ENCODE measurements at regions not wholly inside any gene's neighbourhood (a gene's known extent, or its start where the extent isn't known, plus 50 kb on each side); places are given as distances from the start of the nearest gene placed in this dataset.

DNA sequence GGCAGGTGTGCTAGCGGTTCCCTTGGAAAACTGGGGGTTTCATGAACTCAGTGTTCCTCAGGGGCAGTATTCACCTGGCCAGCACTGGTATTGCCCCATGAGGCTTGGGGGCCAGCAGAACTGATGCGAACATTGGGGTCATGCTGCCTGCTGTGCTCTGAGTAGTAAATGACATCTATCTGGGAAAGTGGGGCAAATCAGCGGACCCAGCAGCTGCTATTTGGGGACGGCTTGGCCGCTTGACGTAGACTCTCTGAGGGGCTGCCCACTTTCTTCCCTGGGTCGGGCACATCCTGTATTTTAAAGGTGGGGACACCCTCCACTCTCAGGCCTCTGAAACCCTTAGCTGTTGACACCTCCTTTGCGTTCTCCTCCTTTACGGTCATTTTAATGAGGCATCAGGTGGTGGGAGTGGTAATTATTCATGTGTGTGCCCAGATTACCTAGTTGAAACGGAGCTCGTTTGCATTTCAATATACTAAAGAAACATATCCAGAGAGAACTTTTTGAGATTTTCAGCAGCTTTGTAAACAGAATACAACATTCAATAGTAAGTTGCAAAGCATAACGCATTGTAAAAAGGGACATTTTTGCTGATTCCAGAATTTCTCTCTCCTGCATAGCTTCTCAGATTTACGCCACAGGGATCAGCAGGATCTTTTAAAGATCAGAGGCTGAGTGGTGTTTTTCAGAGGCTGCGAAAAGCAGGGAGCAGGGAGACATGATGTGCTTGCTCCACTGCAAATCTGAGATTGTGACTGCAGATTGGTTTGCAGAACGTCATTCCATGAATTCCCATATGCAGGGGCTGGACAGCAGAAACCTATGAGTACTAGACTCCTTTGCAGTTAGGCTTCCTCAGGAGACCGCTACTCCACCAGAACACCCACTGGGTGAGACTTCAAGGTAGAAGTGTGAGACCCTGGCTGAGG is 56.8 kb upstream of the ZFR start:
- H3K79me2 ChIP-seq (ENCODE audit: insufficient read depth): no peaks in the 10 kb centered on the region
- H3K27me3 ChIP-seq (ENCODE audit: insufficient read depth): no peaks in the 10 kb centered on the region

DNA sequence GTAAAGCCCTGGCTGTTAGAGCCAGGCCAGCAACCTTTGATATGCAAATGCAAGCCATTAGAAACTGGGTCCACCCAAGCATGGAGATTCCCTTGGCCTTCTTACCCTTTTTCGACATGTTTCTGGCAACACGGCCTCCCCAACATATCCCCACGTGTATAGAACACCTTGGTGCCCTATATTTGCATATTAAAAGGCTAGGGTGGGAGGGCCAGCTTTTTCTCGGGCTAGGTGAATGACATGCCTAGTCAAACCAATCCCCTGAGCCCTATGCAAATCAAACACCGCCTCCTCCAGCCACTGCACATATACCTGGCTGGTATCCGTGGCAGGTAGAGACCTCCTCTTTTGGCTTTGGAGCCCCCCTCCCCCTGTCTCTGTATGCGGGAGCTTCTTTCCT is 55.6 kb upstream of the ZFR start:
- Histone ChIP-seq H4K20me1 (ENCODE audit: insufficient read depth) (no peaks in the 10 kb centered on the region), H3F3A (replicated peaks; ENCODE audit: insufficient read depth) (peaks cover 9% of the 10 kb centered on the region), H2AFZ (ENCODE audit: low read depth) (no peak overlapping the region), H3K9ac (no peak overlapping the region), H3K4me1 (ENCODE audit: control insufficient read depth in 1 of 2, insufficient read depth in 2 of 2, low read depth in 1 of 2, low read length in 1 of 2) (peaks cover 10 to 12% of the 10 kb centered on the region in 2 experiments; a peak in 3 of 4 replicates), H3K79me2 (ENCODE audit: insufficient read depth) (no peaks in the 10 kb centered on the region), H3K4me2 (no peak overlapping the region), H3K9me3 (no peaks in the 10 kb centered on the region), H3K27me3 (ENCODE audit: insufficient read depth) (no peaks in the 10 kb centered on the region), H3K9me2 (no peaks in the 10 kb centered on the region), H3K4me3 (ENCODE audit: low read depth in 2 of 2, low read length in 1 of 2) (no peak overlapping the region), H3K36me3 (replicated peaks in 1 of 2; ENCODE audit: control insufficient read depth in 1 of 2, insufficient read depth in 2 of 2, low read length in 1 of 2) (no peaks in the 10 kb centered on the region), H3K27ac (ENCODE audit: low read depth in 2 of 2, low read length in 1 of 2) (no peak overlapping the region)
- 73% methylated on average over 7 of the region's 7 CpGs for WGBS (ENCODE audit: low lambda C conversion rate)
- no peak for DNase-seq
- POLR2A ChIA-PET: no interaction called here
- CTCF ChIA-PET: interaction anchor here (1.0 to 5.4 kb wide), 4 partner anchors 10 to 267 kb away, joined by 3 to 34 read pairs (median 17); no protein-coding TSS in a partner anchor
- TF ChIP-seq, protein P1, sequence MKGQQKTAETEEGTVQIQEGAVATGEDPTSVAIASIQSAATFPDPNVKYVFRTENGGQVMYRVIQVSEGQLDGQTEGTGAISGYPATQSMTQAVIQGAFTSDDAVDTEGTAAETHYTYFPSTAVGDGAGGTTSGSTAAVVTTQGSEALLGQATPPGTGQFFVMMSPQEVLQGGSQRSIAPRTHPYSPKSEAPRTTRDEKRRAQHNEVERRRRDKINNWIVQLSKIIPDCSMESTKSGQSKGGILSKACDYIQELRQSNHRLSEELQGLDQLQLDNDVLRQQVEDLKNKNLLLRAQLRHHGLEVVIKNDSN (IDR thresholded peaks at IDR 0.05; ENCODE audit: borderline replicate concordance, low read depth): no peak
- TF ChIP-seq RAD21 (IDR thresholded peaks at IDR 0.05; ENCODE audit: low read length): no peak

More for the DNA sequence above, 56.8 kb upstream of the ZFR start:
- Histone ChIP-seq H3F3A (replicated peaks; ENCODE audit: insufficient read depth) (peaks cover 19% of the 10 kb centered on the region), H3K4me2 (no peak overlapping the region), H3K9me3 (no peaks in the 10 kb centered on the region), H3K27ac (ENCODE audit: low read depth in 2 of 2, low read length in 1 of 2) (no peak overlapping the region), H3K9ac (no peak overlapping the region), H3K4me3 (ENCODE audit: low read depth in 2 of 2, low read length in 1 of 2) (no peak overlapping the region), H3K4me1 (ENCODE audit: control insufficient read depth in 1 of 2, insufficient read depth in 2 of 2, low read depth in 1 of 2, low read length in 1 of 2) (peaks cover 20 to 23% of the 10 kb centered on the region in 2 experiments), H4K20me1 (ENCODE audit: insufficient read depth) (no peaks in the 10 kb centered on the region), H3K9me2 (no peaks in the 10 kb centered on the region), H3K36me3 (replicated peaks in 1 of 2; ENCODE audit: control insufficient read depth in 1 of 2, insufficient read depth in 2 of 2, low read length in 1 of 2) (no peaks in the 10 kb centered on the region), H2AFZ (ENCODE audit: low read depth) (no peak overlapping the region)
- TF ChIP-seq, protein P2, sequence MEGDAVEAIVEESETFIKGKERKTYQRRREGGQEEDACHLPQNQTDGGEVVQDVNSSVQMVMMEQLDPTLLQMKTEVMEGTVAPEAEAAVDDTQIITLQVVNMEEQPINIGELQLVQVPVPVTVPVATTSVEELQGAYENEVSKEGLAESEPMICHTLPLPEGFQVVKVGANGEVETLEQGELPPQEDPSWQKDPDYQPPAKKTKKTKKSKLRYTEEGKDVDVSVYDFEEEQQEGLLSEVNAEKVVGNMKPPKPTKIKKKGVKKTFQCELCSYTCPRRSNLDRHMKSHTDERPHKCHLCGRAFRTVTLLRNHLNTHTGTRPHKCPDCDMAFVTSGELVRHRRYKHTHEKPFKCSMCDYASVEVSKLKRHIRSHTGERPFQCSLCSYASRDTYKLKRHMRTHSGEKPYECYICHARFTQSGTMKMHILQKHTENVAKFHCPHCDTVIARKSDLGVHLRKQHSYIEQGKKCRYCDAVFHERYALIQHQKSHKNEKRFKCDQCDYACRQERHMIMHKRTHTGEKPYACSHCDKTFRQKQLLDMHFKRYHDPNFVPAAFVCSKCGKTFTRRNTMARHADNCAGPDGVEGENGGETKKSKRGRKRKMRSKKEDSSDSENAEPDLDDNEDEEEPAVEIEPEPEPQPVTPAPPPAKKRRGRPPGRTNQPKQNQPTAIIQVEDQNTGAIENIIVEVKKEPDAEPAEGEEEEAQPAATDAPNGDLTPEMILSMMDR (IDR thresholded peaks at IDR 0.05): no peak
- TF ChIP-seq JUND (IDR thresholded peaks at IDR 0.05) (no peak), USF2 (IDR thresholded peaks at IDR 0.05; ENCODE audit: borderline replicate concordance, low read depth, low read length) (no peak), FOSL2 (IDR thresholded peaks at IDR 0.05; ENCODE audit: borderline replicate concordance, low read depth) (no peak), POLR2AphosphoS5 (IDR thresholded peaks at IDR 0.05; ENCODE audit: low read depth, low read length) (no peak), NRF1 (IDR thresholded peaks at IDR 0.05; ENCODE audit: low read depth, low read length) (no peak)
- TF ChIP-seq, protein P1 (IDR thresholded peaks at IDR 0.05; ENCODE audit: borderline replicate concordance, low read depth): no peak
- ChIA-PET POLR2A (no interaction called here), CTCF (interaction anchor here (1.2 to 5.4 kb wide), 3 partner anchors 12 to 88 kb away, joined by 5 to 34 read pairs (median 29); no protein-coding TSS in a partner anchor)
- no peak for DNase-seq
- WGBS (ENCODE audit: low lambda C conversion rate): 94% methylated on average over 16 of the region's 16 CpGs
